Liver (tissue), 3 donors: ENCODE measurements at regions not wholly inside any gene's neighbourhood (a gene's known extent, or its start where the extent isn't known, plus 50 kb on each side); places are given as distances from the start of the nearest gene placed in this dataset.

Experiments
- EGR1 ChIP-seq, 2 donors: IDR thresholded peaks; 2 replicates each; pipeline ENCODE4 v1.6.1; 2016 to 2018; ENCODE audit warnings: antibody characterized with exemption in 2 of 2, low read depth in 2 of 2
- FOXA1 ChIP-seq: IDR thresholded peaks from 2 replicates; pipeline ENCODE4 v1.6.1; 2016; ENCODE audit warnings: antibody characterized with exemption
- TAF1 ChIP-seq: conservative IDR thresholded peaks from 2 replicates; pipeline ENCODE4 v1.6.1; 2016; ENCODE audit warnings: antibody characterized with exemption, mild to moderate bottlenecking
- TF ChIP-seq, protein P1 (sequence below): fragments of 150-350 bp; IDR thresholded peaks from 2 replicates; pipeline ENCODE4 v1.5.1; 2017; ENCODE audit warnings: improper control_type of control experiment, low read depth, low read length; ENCODE audit not compliant: missing input control
- donor health status: healthy.
- donor health status: healthy.

DNA sequence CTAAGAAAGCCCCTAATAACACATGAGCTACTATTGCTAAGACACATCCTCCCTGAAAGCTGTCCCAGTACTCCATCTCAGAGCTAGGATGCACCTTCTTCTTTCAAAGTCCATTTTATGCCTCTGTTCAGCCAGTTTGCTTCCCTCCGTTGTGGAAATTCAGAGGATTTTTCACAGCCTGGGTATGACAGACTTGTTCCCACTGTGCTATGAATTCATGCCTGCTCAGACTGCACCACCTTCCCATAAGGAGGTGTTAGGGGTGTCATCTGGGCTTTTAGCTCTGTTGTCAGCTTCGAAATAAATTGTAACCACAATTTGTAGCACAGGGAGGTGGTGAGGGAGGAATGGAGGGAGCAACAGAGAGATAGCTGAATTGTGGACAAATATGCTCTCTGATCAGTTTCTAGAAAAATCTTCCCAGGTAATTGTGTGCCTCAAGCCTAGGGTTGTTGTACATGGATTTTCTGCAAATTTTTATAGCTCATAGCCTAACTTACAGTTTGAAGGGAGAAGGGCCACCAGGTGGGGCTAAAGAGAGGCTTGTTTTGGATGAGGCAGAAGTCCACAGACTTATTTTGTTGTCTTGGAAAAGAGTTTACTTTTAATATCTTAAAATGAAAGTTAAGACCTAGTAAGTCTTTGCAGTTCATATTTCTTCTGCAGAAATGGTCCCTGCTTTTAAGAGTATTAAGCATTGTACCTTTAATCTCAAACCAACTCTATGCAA, 462.0 kb downstream of the PDCD6IP start:
- TF ChIP-seq TAF1 = no peak
- no peak for TF ChIP-seq EGR1 (IDR thresholded peaks at IDR 0.05; ENCODE audit: low read depth in 2 of 2)
- TF ChIP-seq FOXA1 = no peak
- TF ChIP-seq, protein P1, sequence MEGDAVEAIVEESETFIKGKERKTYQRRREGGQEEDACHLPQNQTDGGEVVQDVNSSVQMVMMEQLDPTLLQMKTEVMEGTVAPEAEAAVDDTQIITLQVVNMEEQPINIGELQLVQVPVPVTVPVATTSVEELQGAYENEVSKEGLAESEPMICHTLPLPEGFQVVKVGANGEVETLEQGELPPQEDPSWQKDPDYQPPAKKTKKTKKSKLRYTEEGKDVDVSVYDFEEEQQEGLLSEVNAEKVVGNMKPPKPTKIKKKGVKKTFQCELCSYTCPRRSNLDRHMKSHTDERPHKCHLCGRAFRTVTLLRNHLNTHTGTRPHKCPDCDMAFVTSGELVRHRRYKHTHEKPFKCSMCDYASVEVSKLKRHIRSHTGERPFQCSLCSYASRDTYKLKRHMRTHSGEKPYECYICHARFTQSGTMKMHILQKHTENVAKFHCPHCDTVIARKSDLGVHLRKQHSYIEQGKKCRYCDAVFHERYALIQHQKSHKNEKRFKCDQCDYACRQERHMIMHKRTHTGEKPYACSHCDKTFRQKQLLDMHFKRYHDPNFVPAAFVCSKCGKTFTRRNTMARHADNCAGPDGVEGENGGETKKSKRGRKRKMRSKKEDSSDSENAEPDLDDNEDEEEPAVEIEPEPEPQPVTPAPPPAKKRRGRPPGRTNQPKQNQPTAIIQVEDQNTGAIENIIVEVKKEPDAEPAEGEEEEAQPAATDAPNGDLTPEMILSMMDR = peak; percentile 44
